UCSD-AML1 (cell line): ENCODE measurements at regions not wholly inside any gene's neighbourhood (a gene's known extent, or its start where the extent isn't known, plus 50 kb on each side); places are given as distances from the start of the nearest gene placed in this dataset.
"Not testable (repeated sequence)": the region's sequence is repeated elsewhere in the genome, so short reads cannot be mapped to it uniquely, and the experiment has no call there.

ENCODE experiments used
- DNase-seq: peaks from one replicate; lab custom pipeline; 2025; ENCODE audit not compliant: unreplicated experiment; lab: John Stamatoyannopoulos, UW

- peak; percentile 68 for DNase-seq
Measured at GRCh38 chr6:137313928-137314855, 95.0 kb upstream of the IFNGR1 start.

GRCh38 chr6:137313211-137313610, 94.0 kb upstream of the IFNGR1 start:
- DNase-seq, result no peak

- no peak for DNase-seq
Measured at GRCh38 chr6:137311940-137312339, 92.8 kb upstream of the IFNGR1 start.

GRCh38 chr6:137309078-137309762, 90.0 kb upstream of the IFNGR1 start:
- peak; percentile 58 for DNase-seq

- DNase-seq, result peak; percentile 54
Measured at GRCh38 chr6:137307163-137307854, 88.1 kb upstream of the IFNGR1 start.

GRCh38 chr6:137305691-137306090, 86.5 kb upstream of the IFNGR1 start:
- no peak for DNase-seq

GRCh38 chr6:137304020-137304780, 85.0 kb upstream of the IFNGR1 start:
- no peak for DNase-seq

GRCh38 chr6:137303441-137303840, 84.3 kb upstream of the IFNGR1 start:
- no peak for DNase-seq

- no peak for DNase-seq
Measured at GRCh38 chr6:137299681-137300080, 80.5 kb upstream of the IFNGR1 start.

GRCh38 chr6:137297887-137298286, 78.7 kb upstream of the IFNGR1 start:
- DNase-seq, result peak; percentile 59

GRCh38 chr6:137292326-137292725, 73.1 kb upstream of the IFNGR1 start:
- not testable (repeated sequence) for DNase-seq

- DNase-seq, result peak; percentile 77
Measured at GRCh38 chr6:137291441-137291840, 72.3 kb upstream of the IFNGR1 start.

GRCh38 chr6:137290601-137291261, 71.5 kb upstream of the IFNGR1 start:
- no peak for DNase-seq

- no peak for DNase-seq
Measured at GRCh38 chr6:137286916-137287315, 67.7 kb upstream of the IFNGR1 start.

GRCh38 chr6:137286368-137286767, 67.2 kb upstream of the IFNGR1 start:
- DNase-seq, result no peak

- DNase-seq, result no peak
Measured at GRCh38 chr6:137284811-137285110, 65.6 kb upstream of the IFNGR1 start.

GRCh38 chr6:137283940-137284810, 65.0 kb upstream of the IFNGR1 start:
- DNase-seq, result no peak

GRCh38 chr6:137283080-137283479, 63.9 kb upstream of the IFNGR1 start:
- DNase-seq, result no peak

- DNase-seq, result peak; percentile 20
Measured at GRCh38 chr6:137282254-137282653, 63.1 kb upstream of the IFNGR1 start.

- DNase-seq, result not testable (repeated sequence)
Measured at GRCh38 chr6:137279279-137279678, 60.1 kb upstream of the IFNGR1 start.
